ENCODE measurements at regions not wholly inside any gene's neighbourhood (a gene's known extent, or its start where the extent isn't known, plus 50 kb on each side); places are given as distances from the start of the nearest gene placed in this dataset.
A peak's percentile ranks its signal among the peaks of the same experiment; 100 is the strongest.

GRCh38 chr1:67896826-67897225 lies 63.6 kb upstream of the GNG12 start:
- H3K36me3 ChIP-seq (ENCODE audit: control insufficient read depth, insufficient read depth, low read length) = no peaks in the 10 kb centered on the region
- H3K4me3 ChIP-seq (ENCODE audit: low read depth, low read length) = no peak overlapping the region
- H3K27me3 ChIP-seq (ENCODE audit: control insufficient read depth, insufficient read depth, low read length) = no peaks in the 10 kb centered on the region
- no peak for TF ChIP-seq CTCF (IDR thresholded peaks at IDR 0.05; ENCODE audit: insufficient read depth, low read length, severe bottlenecking)
- DNase-seq (ENCODE audit: low read depth) = no peak
- FAIRE-seq = no peak

GRCh38 chr1:67894981-67895735 lies 61.9 kb upstream of the GNG12 start:
- TF ChIP-seq CTCF (IDR thresholded peaks at IDR 0.05; ENCODE audit: insufficient read depth, low read length, severe bottlenecking) = no peak
- Histone ChIP-seq H3K36me3 (ENCODE audit: control insufficient read depth, insufficient read depth, low read length) (no peaks in the 10 kb centered on the region), H3K4me3 (ENCODE audit: low read depth, low read length) (no peak overlapping the region), H3K27me3 (ENCODE audit: control insufficient read depth, insufficient read depth, low read length) (no peaks in the 10 kb centered on the region)
- DNase-seq (ENCODE audit: low read depth) (peak; percentile 71), FAIRE-seq (no peak)

- H3K36me3 ChIP-seq (ENCODE audit: control insufficient read depth, insufficient read depth, low read length) = no peaks in the 10 kb centered on the region
- DNase-seq (ENCODE audit: low read depth) = peak; percentile 61
- no peaks in the 10 kb centered on the region for H3K27me3 ChIP-seq (ENCODE audit: control insufficient read depth, insufficient read depth, low read length)
- TF ChIP-seq CTCF (IDR thresholded peaks at IDR 0.05; ENCODE audit: insufficient read depth, low read length, severe bottlenecking) = no peak
- FAIRE-seq = no peak
- H3K4me3 ChIP-seq (ENCODE audit: low read depth, low read length) = no peak overlapping the region
Observed at GRCh38 chr1:67893126-67893495, 59.8 kb upstream of the GNG12 start.

DNA sequence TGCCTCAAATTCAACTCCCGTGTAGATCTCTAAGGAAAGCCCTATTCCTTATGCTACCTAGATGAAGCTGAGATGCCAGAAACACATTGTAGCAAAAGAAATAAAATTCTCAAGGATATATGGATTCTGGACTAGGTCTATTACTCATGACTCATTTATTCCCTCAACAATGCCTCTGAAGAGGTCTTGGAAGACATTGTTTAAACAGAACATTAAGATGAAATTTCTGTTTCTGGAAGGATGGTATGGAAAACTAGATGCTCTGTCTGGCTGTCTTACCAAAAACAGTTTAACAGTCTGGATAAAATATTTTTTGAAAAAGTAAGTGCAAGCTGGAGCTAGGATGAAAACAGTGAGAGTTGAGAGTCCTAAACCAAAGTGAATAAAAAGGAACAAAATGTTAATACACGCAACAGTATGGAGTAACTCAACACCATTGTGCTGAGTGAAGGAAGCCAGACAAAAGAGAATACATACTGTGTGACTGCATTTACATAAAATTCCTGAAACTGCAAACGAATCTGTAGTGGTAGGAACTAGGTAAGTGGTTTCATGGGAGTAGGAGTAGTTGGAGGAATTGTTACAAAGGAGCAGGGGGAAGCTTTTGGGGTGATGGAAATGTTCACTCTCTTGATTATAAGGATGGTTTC lies 59.3 kb upstream of the GNG12 start:
- DNase-seq (ENCODE audit: low read depth) (no peak), FAIRE-seq (no peak)
- Histone ChIP-seq H3K27me3 (ENCODE audit: control insufficient read depth, insufficient read depth, low read length) (no peaks in the 10 kb centered on the region), H3K36me3 (ENCODE audit: control insufficient read depth, insufficient read depth, low read length) (no peaks in the 10 kb centered on the region), H3K4me3 (ENCODE audit: low read depth, low read length) (no peak overlapping the region)
- no peak for TF ChIP-seq CTCF (IDR thresholded peaks at IDR 0.05; ENCODE audit: insufficient read depth, low read length, severe bottlenecking)

- H3K4me3 ChIP-seq (ENCODE audit: low read depth, low read length) = no peak overlapping the region
- FAIRE-seq = no peak
- no peak for TF ChIP-seq CTCF (IDR thresholded peaks at IDR 0.05; ENCODE audit: insufficient read depth, low read length, severe bottlenecking)
- DNase-seq (ENCODE audit: low read depth) = no peak
- H3K36me3 ChIP-seq (ENCODE audit: control insufficient read depth, insufficient read depth, low read length) = no peaks in the 10 kb centered on the region
- no peaks in the 10 kb centered on the region for H3K27me3 ChIP-seq (ENCODE audit: control insufficient read depth, insufficient read depth, low read length)
Observed at GRCh38 chr1:67890857-67891256, 57.6 kb upstream of the GNG12 start.

All from bronchial epithelial cell (primary cell).